ENCODE measurements at regions not wholly inside any gene's neighbourhood (a gene's known extent, or its start where the extent isn't known, plus 50 kb on each side); places are given as distances from the start of the nearest gene placed in this dataset.

DNA sequence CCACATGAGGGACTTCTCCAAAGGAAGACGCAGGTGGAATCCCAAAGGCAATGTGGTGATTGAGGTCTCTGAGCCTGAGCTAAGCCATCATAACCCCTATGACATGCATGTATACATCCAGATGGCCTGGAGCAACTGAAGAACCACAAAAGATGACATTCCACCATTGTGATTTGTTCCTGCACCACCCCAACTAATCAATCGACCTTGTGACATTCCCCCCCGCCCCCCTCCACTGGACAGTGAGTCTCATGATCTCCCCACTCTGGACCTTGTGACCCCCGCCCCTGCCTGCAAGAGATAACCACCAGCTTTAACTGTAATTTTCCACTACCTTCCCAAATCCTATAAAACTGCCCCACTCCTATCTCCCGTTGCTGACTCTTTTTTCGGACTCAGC lies 87.9 kb downstream of the VCPKMT start:
- TF ChIP-seq, protein P1, sequence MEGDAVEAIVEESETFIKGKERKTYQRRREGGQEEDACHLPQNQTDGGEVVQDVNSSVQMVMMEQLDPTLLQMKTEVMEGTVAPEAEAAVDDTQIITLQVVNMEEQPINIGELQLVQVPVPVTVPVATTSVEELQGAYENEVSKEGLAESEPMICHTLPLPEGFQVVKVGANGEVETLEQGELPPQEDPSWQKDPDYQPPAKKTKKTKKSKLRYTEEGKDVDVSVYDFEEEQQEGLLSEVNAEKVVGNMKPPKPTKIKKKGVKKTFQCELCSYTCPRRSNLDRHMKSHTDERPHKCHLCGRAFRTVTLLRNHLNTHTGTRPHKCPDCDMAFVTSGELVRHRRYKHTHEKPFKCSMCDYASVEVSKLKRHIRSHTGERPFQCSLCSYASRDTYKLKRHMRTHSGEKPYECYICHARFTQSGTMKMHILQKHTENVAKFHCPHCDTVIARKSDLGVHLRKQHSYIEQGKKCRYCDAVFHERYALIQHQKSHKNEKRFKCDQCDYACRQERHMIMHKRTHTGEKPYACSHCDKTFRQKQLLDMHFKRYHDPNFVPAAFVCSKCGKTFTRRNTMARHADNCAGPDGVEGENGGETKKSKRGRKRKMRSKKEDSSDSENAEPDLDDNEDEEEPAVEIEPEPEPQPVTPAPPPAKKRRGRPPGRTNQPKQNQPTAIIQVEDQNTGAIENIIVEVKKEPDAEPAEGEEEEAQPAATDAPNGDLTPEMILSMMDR (IDR thresholded peaks at IDR 0.05) = no peak
- TF ChIP-seq POLR2A (IDR thresholded peaks at IDR 0.05) = no peak
- no peak for TF ChIP-seq POLR2AphosphoS5 (IDR thresholded peaks at IDR 0.05; ENCODE audit: insufficient read depth in 1 of 2, low read depth in 1 of 2)

Data from vagina (tissue), 2 donors.